Transverse colon (tissue), 4 donors: ENCODE measurements at regions not wholly inside any gene's neighbourhood (a gene's known extent, or its start where the extent isn't known, plus 50 kb on each side); places are given as distances from the start of the nearest gene placed in this dataset.

Experiments
- DNase-seq: peaks from one replicate; pipeline ENCODE4 v3.0.0-alpha.2; 2019
- H3K27ac ChIP-seq, 4 donors: fragments of 200-600 bp; sonication (generic); 2 replicates each; pipeline ENCODE4 v1.5.1; 2016 to 2018; ENCODE audit warnings: inconsistent platforms in 4 of 4
- H3K27me3 ChIP-seq: fragments of 200-600 bp; sonication (generic); 2 replicates; pipeline ENCODE4 v1.5.1; 2017; ENCODE audit warnings: inconsistent platforms
- H3K36me3 ChIP-seq, 4 donors: fragments of 200-600 bp; sonication (generic); 2 replicates each; pipeline ENCODE4 v1.5.1; 2017 to 2019; ENCODE audit warnings: inconsistent platforms in 4 of 4
- H3K4me1 ChIP-seq, 4 donors: fragments of 200-600 bp; sonication (generic); 2 replicates each; pipeline ENCODE4 v1.5.1; 2017 to 2020; ENCODE audit warnings: inconsistent platforms in 4 of 4
- H3K4me3 ChIP-seq, 4 donors: fragments of 200-600 bp; sonication (generic); 1 replicate in 1 of 4; 2 replicates in 3 of 4; pipeline versions ENCODE4 v1.5.1 to v1.6.1; 2017 to 2019; ENCODE audit warnings: inconsistent platforms in 4 of 4
- H3K9me3 ChIP-seq, 2 donors: fragments of 200-600 bp; sonication (generic); 2 replicates each; pipeline ENCODE4 v1.5.1; 2017 to 2019; ENCODE audit warnings: inconsistent platforms in 2 of 2
- EP300 ChIP-seq: sonication (generic); formaldehyde crosslinking; IDR thresholded peaks from one replicate; pipeline ENCODE4 v1.6.1; 2017; ENCODE audit warnings: antibody characterized with exemption, low read depth
- POLR2A ChIP-seq: fragments of 450-650 bp; IDR thresholded peaks from one replicate; pipeline ENCODE4 v1.6.1; 2016; ENCODE audit warnings: antibody characterized with exemption, mild to moderate bottlenecking, moderate library complexity
- POLR2AphosphoS5 ChIP-seq, 3 donors: sonication (generic); formaldehyde crosslinking; IDR thresholded peaks; one replicate each; pipeline ENCODE4 v1.6.1; 2016; ENCODE audit warnings: antibody characterized with exemption in 3 of 3
- WGBS, 2 donors: methylation state at CpG; one replicate each; pipeline ENCODE4 v1.1.5; 2018; ENCODE audit warnings: low coverage in 1 of 2; 5-methylcytosine and 5-hydroxymethylcytosine counted together
- in situ Hi-C, 4 donors: fragments of 200-750 bp; cut with MboI; loops; one replicate each; pipeline versions ENCODE4 v1.15.0 to v1.15.1; 2017; ENCODE audit warnings: low sequenced_read_pairs in 3 of 4, low pct_ligation_motif_present in 1 of 4, low pct_unique_long_range_greater_than_20kb in 1 of 4
- intact Hi-C: fragments of 100-400 bp; cut with DNase I; formaldehyde crosslinking; loops from one replicate; pipeline ENCODE4 v1.15.1; 2023; ENCODE audit warnings: low total_unique reads
- TF ChIP-seq, protein P1 (sequence below), 5 experiments: fragments of 200-600 bp in 3 of 5; fragments of 450-650 bp in 2 of 5; sonication (generic) in 3 of 5; IDR thresholded peaks; 1 replicate in 2 of 5; 2 replicates in 3 of 5; pipeline ENCODE4 v1.5.1; 2016 to 2017; ENCODE audit warnings: antibody characterized with exemption in 5 of 5, inconsistent platforms in 3 of 5, mild to moderate bottlenecking in 2 of 5, moderate library complexity in 1 of 5

DNA sequence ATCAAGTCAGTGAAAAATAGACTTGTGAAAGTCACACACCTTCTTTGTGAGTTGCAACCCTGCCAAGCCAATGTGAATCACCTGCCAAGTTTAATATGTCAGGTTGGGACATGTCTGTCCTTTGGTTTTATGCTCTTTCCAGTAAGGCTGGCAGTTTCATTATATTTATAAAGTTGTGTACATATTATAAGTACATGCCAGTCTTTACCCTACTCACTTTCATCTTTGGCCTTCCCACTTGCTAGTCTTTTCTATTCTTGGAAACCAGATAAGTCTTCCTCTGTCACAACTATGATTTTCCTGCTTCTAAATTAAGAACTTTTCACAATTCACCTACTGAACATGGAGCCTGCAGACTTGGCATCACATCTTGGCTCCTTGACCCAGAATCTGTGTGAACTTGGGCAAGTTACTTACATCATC lies 680.7 kb upstream of the BOD1L1 start:
- H3K9me3 ChIP-seq = no peaks in the 10 kb centered on the region
- no peak overlapping the region for H3K27ac ChIP-seq
- H3K4me1 ChIP-seq = no peaks in the 10 kb centered on the region
- TF ChIP-seq POLR2A (no peak), POLR2AphosphoS5 (IDR thresholded peaks at IDR 0.05) (no peak), EP300 (no peak)
- TF ChIP-seq, protein P1, sequence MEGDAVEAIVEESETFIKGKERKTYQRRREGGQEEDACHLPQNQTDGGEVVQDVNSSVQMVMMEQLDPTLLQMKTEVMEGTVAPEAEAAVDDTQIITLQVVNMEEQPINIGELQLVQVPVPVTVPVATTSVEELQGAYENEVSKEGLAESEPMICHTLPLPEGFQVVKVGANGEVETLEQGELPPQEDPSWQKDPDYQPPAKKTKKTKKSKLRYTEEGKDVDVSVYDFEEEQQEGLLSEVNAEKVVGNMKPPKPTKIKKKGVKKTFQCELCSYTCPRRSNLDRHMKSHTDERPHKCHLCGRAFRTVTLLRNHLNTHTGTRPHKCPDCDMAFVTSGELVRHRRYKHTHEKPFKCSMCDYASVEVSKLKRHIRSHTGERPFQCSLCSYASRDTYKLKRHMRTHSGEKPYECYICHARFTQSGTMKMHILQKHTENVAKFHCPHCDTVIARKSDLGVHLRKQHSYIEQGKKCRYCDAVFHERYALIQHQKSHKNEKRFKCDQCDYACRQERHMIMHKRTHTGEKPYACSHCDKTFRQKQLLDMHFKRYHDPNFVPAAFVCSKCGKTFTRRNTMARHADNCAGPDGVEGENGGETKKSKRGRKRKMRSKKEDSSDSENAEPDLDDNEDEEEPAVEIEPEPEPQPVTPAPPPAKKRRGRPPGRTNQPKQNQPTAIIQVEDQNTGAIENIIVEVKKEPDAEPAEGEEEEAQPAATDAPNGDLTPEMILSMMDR (IDR thresholded peaks at IDR 0.05) = no peak
- intact Hi-C loops = no loop called here
- no peaks in the 10 kb centered on the region for H3K36me3 ChIP-seq
- no peaks in the 10 kb centered on the region for H3K27me3 ChIP-seq
- no peak for DNase-seq
- H3K4me3 ChIP-seq = no peak overlapping the region
- in situ Hi-C loops = no loop called here

DNA sequence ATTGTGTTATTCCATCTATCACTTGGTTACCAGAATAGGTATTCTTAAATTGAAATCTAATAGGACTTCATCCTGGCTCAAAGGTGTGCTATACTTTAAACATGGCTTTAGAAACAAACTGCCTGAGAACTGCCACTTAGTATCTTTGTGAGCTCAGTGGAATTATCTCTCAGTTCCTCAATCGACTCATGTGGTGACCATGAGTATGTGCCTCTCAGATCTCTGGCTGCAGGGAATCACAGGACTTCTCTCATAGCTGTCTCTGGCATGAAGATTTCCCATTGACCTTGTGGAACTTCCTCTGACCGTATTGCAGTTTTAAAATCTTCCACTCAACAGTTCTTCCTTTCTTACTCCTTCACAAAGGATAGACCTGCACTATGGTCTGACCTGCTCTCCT lies 681.9 kb upstream of the BOD1L1 start:
- TF ChIP-seq POLR2AphosphoS5 (IDR thresholded peaks at IDR 0.05) (no peak), POLR2A (no peak), EP300 (no peak)
- TF ChIP-seq, protein P1 (IDR thresholded peaks at IDR 0.05) = no peak
- in situ Hi-C loops = no loop called here
- DNase-seq = no peak
- H3K9me3 ChIP-seq = no peaks in the 10 kb centered on the region
- H3K4me3 ChIP-seq = no peak overlapping the region
- H3K27ac ChIP-seq = no peak overlapping the region
- H3K36me3 ChIP-seq = no peaks in the 10 kb centered on the region
- intact Hi-C loops = no loop called here
- 59 to 83% methylated on average over 2 of the region's 2 CpGs for WGBS, 2 donors
- H3K27me3 ChIP-seq = no peaks in the 10 kb centered on the region
- H3K4me1 ChIP-seq = no peaks in the 10 kb centered on the region

DNA sequence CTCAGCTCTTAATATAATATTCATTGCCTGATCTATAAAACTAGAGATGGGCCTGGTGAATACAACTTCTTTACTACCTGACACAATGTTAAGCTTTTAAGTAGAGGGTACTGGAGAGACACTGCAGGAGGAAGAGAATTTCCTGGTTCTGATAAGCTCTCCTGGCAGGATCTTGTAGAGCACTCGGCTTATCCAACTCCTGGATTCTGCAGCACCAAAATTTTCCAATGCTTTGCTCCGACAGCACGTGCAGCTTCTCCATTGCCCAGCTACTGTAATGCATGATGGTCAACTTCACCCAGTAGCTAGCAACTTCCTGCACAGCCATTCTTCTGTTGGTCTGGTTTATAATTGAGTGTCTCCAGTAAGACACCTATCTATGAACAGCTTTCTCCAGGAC lies 686.2 kb upstream of the BOD1L1 start:
- no peaks in the 10 kb centered on the region for H3K27me3 ChIP-seq
- DNase-seq = no peak
- H3K9me3 ChIP-seq = no peaks in the 10 kb centered on the region
- WGBS, 2 donors = 81 to 100% methylated on average over 2 to 3 of the region's 3 CpGs
- intact Hi-C loops (no loop called here), in situ Hi-C loops (no loop called here)
- no peaks in the 10 kb centered on the region for H3K4me1 ChIP-seq
- H3K4me3 ChIP-seq = no peak overlapping the region
- no peaks in the 10 kb centered on the region for H3K36me3 ChIP-seq
- no peak for TF ChIP-seq POLR2AphosphoS5 (IDR thresholded peaks at IDR 0.05)
- no peak for TF ChIP-seq POLR2A
- TF ChIP-seq, protein P1 (IDR thresholded peaks at IDR 0.05) = no peak
- no peak for TF ChIP-seq EP300
- H3K27ac ChIP-seq = no peak overlapping the region

- TF ChIP-seq POLR2A (no peak), EP300 (no peak), POLR2AphosphoS5 (IDR thresholded peaks at IDR 0.05) (no peak)
- TF ChIP-seq, protein P1 (IDR thresholded peaks at IDR 0.05) = no peak
- intact Hi-C loops = no loop called here
- no peak overlapping the region for H3K4me3 ChIP-seq
- 67 to 76% methylated on average over 3 of the region's 3 CpGs for WGBS, 2 donors
- H3K4me1 ChIP-seq = no peaks in the 10 kb centered on the region
- no peak overlapping the region for H3K27ac ChIP-seq
- H3K36me3 ChIP-seq = no peaks in the 10 kb centered on the region
- in situ Hi-C loops = no loop called here
- no peaks in the 10 kb centered on the region for H3K27me3 ChIP-seq
- no peak for DNase-seq
- no peaks in the 10 kb centered on the region for H3K9me3 ChIP-seq
Observed at GRCh38 chr4:14315129-14315528, 687.2 kb upstream of the CPEB2 start.
